Common myeloid progenitor, CD34-positive (primary cell): ENCODE measurements at regions not wholly inside any gene's neighbourhood (a gene's known extent, or its start where the extent isn't known, plus 50 kb on each side); places are given as distances from the start of the nearest gene placed in this dataset.
A peak's percentile ranks its signal among the peaks of the same experiment; 100 is the strongest.

Source experiments
- CTCF ChIA-PET: fragments of 350-600 bp; sonication (Branson Sonifier 250); formaldehyde crosslinking; loops from one replicate; lab custom pipeline; 2021; ENCODE audit warnings: antibody characterized with exemption; lab: Charles Lee
- POLR2A ChIA-PET: fragments of 350-600 bp; sonication (Branson Sonifier 250); formaldehyde crosslinking; loops from one replicate; lab custom pipeline; 2021; ENCODE audit warnings: antibody characterized with exemption; lab: Charles Lee
- DNase-seq, 3 donors: peaks; one replicate each; pipeline versions ENCODE4 v3.0.0 to v3.0.0-alpha.2; 2013
- H3K27ac ChIP-seq, 2 experiments: 1 replicate in 1 of 2; 2 replicates in 1 of 2; pipeline ENCODE4 v1.7.0; 2013; ENCODE audit warnings: inconsistent platforms in 2 of 2, low read length in 2 of 2, mild to moderate bottlenecking in 2 of 2, low read depth in 1 of 2, moderate library complexity in 1 of 2; ENCODE audit not compliant: severe bottlenecking in 2 of 2, insufficient read depth in 1 of 2, poor library complexity in 1 of 2
- H3K27me3 ChIP-seq, 5 experiments: replicated peaks in 2 of 5; 1 replicate in 3 of 5; 2 replicates in 2 of 5; pipeline versions ENCODE4 v1.6.1 to v1.7.0; 2013; ENCODE audit warnings: low read length in 4 of 5, mild to moderate bottlenecking in 2 of 5, moderate library complexity in 2 of 5, inconsistent platforms in 1 of 5; ENCODE audit not compliant: insufficient read depth in 5 of 5, control insufficient read depth in 4 of 5
- H3K36me3 ChIP-seq, 4 experiments: 1 replicate in 2 of 4; 2 replicates in 2 of 4; pipeline versions ENCODE4 v1.6.1 to v1.7.0; 2013; ENCODE audit warnings: low read length in 3 of 4, control low read depth in 1 of 4, mild to moderate bottlenecking in 1 of 4; ENCODE audit not compliant: control insufficient read depth in 4 of 4, insufficient read depth in 4 of 4
- H3K4me1 ChIP-seq, 4 experiments: 1 replicate in 3 of 4; 2 replicates in 1 of 4; pipeline versions ENCODE4 v1.6.1 to v1.7.1; 2013; ENCODE audit warnings: low read length in 3 of 4, mild to moderate bottlenecking in 3 of 4, control low read depth in 1 of 4, inconsistent platforms in 1 of 4, moderate library complexity in 1 of 4; ENCODE audit not compliant: control insufficient read depth in 4 of 4, insufficient read depth in 4 of 4; ENCODE audit errors: control extremely low read depth in 1 of 4
- H3K4me3 ChIP-seq, 7 experiments: 1 replicate in 4 of 7; 2 replicates in 3 of 7; pipeline versions ENCODE4 v1.5.1 to v1.7.0; 2013; ENCODE audit warnings: mild to moderate bottlenecking in 7 of 7, low read length in 6 of 7, moderate library complexity in 6 of 7, inconsistent platforms in 2 of 7, low read depth in 2 of 7, control low read depth in 1 of 7; ENCODE audit not compliant: insufficient read depth in 4 of 7, control insufficient read depth in 1 of 7; ENCODE audit errors: extremely low read depth in 1 of 7
- H3K9me3 ChIP-seq, 5 experiments: 1 replicate in 4 of 5; 2 replicates in 1 of 5; pipeline versions ENCODE4 v1.6.1 to v1.7.1; 2013; ENCODE audit warnings: low read length in 4 of 5, mild to moderate bottlenecking in 2 of 5, inconsistent platforms in 1 of 5, low read depth in 1 of 5, moderate library complexity in 1 of 5; ENCODE audit not compliant: control insufficient read depth in 4 of 5, insufficient read depth in 2 of 5; ENCODE audit errors: control extremely low read depth in 1 of 5
- WGBS: methylation state at CpG from one replicate; pipeline ENCODE4 v1.1.5; 2013; ENCODE audit not compliant: insufficient coverage; 5-methylcytosine and 5-hydroxymethylcytosine counted together

- H3K36me3 ChIP-seq: no peaks in the 10 kb centered on the region
- H3K9me3 ChIP-seq: no peaks in the 10 kb centered on the region
- peak overlapping the region in 1 of 2 experiments; percentile 54 for H3K27ac ChIP-seq
- ChIA-PET CTCF (no interaction called here), POLR2A (no interaction called here)
- DNase-seq: peak in 2 of 3 donors; percentile 40 to 49
- H3K27me3 ChIP-seq: no peaks in the 10 kb centered on the region
- WGBS: 60% methylated on average over 16 of the region's 19 CpGs
- peaks cover 0 to 34% (median 23%) of the 10 kb centered on the region in 4 experiments for H3K4me1 ChIP-seq
- no peak overlapping the region for H3K4me3 ChIP-seq
Measured at GRCh38 chr20:62533591-62534495, 58.0 kb upstream of the GATA5 start.

DNA sequence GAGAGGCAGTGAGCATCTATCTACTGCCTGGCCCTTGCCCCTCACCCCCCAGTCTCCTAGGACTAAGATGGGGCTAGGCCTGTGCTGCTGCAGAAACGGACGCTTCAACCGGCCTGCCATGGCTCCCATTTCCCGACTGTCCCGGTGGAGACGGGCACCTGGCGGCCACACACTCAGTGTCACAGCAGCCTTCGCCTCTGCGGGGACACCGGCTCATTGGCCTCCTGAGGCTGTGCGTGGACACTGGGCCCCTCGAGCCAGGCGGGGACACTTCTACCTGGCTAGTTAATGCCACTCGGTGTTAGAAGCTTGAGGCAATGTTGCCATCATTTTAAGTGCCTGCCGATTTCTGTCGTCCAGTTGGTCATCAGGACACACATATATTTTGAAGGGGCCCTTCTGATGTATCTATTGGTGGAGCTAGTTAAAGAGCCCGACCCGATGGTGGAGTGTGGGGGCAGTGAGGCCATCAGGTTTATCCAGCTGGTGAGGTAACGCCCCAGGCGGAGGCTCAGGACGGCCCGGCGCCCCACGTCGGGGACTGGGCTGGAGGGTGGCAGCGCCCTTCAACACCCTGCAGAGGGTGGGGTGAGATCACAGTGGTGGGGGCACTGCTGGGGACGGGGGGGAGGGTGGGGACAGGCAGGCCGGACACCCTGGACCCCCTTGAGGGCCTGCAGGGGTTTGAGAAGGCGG lies 58.9 kb upstream of the GATA5 start:
- POLR2A ChIA-PET: no interaction called here
- peak overlapping the region in 1 of 2 experiments; percentile 34 for H3K27ac ChIP-seq
- no peaks in the 10 kb centered on the region for H3K36me3 ChIP-seq
- no peak overlapping the region for H3K4me3 ChIP-seq
- H3K4me1 ChIP-seq: peaks cover 0 to 34% (median 23%) of the 10 kb centered on the region in 4 experiments
- CTCF ChIA-PET: interaction anchor here (0.6 kb wide), 1 partner anchor 82 kb away, joined by 3 read pairs; no protein-coding TSS in a partner anchor
- no peaks in the 10 kb centered on the region for H3K9me3 ChIP-seq
- no peak for DNase-seq
- WGBS: 97% methylated on average over 19 of the region's 29 CpGs
- no peaks in the 10 kb centered on the region for H3K27me3 ChIP-seq

GRCh38 chr20:62535282-62535811 lies 59.6 kb upstream of the GATA5 start:
- DNase-seq: no peak
- Histone ChIP-seq H3K9me3 (no peaks in the 10 kb centered on the region), H3K27ac (no peak overlapping the region), H3K36me3 (no peaks in the 10 kb centered on the region), H3K4me3 (no peak overlapping the region), H3K4me1 (peaks cover 0 to 34% (median 23%) of the 10 kb centered on the region in 4 experiments), H3K27me3 (no peaks in the 10 kb centered on the region)
- ChIA-PET POLR2A (no interaction called here), CTCF (interaction anchor here (0.6 to 1.1 kb wide), 2 partner anchors 9 to 81 kb away, joined by 3 read pairs; no protein-coding TSS in a partner anchor)
- 98% methylated on average over 7 of the region's 11 CpGs for WGBS

DNA sequence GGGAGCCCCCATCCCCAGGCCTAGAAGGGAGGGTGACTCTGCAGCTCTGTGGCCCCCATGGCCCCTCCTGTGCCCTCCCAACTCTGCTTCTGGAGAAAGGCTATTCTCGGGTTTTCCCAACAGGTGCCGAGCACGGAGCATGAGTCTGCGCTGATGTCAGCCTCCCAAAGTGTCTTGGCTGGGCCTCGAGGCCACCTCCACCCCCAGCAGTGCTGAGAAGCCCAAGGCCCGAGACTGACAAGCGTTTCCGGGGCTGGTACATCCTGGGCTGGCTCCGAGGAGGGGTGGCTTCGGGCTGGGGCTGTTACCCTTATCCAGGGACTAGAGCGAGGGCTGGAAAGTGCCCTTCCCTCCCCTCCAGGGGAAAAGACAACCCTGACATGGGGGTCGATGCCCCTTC lies 60.2 kb upstream of the GATA5 start:
- H3K9me3 ChIP-seq: no peaks in the 10 kb centered on the region
- peaks cover 0 to 34% (median 23%) of the 10 kb centered on the region in 4 experiments for H3K4me1 ChIP-seq
- H3K36me3 ChIP-seq: no peaks in the 10 kb centered on the region
- no peak overlapping the region for H3K27ac ChIP-seq
- H3K27me3 ChIP-seq: no peaks in the 10 kb centered on the region
- H3K4me3 ChIP-seq: no peak overlapping the region
- ChIA-PET CTCF (interaction anchor here (1.1 kb wide), 1 partner anchor 9 kb away, joined by 3 read pairs; no protein-coding TSS in a partner anchor), POLR2A (no interaction called here)
- no peak for DNase-seq
- WGBS: 94% methylated on average over 10 of the region's 12 CpGs

- ChIA-PET CTCF (no interaction called here), POLR2A (no interaction called here)
- Histone ChIP-seq H3K9me3 (no peaks in the 10 kb centered on the region), H3K36me3 (no peaks in the 10 kb centered on the region), H3K4me1 (peaks cover 0 to 31% (median 20%) of the 10 kb centered on the region in 4 experiments), H3K4me3 (no peak overlapping the region), H3K27ac (no peak overlapping the region), H3K27me3 (no peaks in the 10 kb centered on the region)
- no peak for DNase-seq
- WGBS: 94% methylated on average over 15 of the region's 16 CpGs
Measured at GRCh38 chr20:62536871-62537401, 61.1 kb upstream of the GATA5 start.

DNA sequence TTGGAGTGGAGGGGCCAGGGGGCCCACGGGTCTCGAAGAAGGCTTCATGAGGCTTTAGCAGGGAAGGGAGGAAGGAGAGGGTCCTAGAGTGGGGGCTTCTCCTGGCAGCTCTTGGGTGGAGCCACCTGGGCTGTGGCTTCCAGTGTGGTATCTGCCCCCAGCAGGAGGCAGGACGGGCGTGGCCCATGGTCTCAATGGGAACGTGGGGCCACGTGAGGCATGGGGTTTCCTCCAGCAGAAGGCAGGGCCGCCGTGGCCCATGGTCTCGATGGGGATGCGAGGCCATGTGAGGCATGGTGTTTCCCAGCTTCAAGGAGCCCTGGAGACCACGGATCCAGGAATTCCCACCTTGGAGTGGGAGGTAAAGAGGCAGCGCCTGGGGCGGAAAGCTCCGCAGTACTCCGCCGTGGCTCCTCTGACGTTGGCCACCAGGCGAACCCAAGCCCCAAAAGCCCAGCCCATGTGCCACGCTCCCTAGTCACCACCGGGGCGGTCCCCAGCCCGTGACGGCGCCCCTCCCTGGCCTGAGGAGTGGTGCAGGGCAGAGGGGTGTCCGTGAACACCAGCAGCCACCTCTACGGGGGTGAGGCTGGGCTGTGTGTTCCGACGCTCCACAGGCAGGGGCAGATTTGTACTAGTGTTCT lies 62.0 kb upstream of the GATA5 start:
- POLR2A ChIA-PET: no interaction called here

More for the DNA sequence above, 62.0 kb upstream of the GATA5 start:
- H3K4me1 ChIP-seq: peaks cover 0 to 22% (median 13%) of the 10 kb centered on the region in 4 experiments
- DNase-seq: peak in 1 of 3 donors; percentile 23
- no peaks in the 10 kb centered on the region for H3K9me3 ChIP-seq
- WGBS: 91% methylated on average over 25 of the region's 28 CpGs
- no peak overlapping the region for H3K4me3 ChIP-seq
- CTCF ChIA-PET: no interaction called here
- H3K27ac ChIP-seq: no peak overlapping the region
- H3K27me3 ChIP-seq: no peaks in the 10 kb centered on the region
- H3K36me3 ChIP-seq: no peaks in the 10 kb centered on the region
